H9 (cell line): ENCODE measurements at regions not wholly inside any gene's neighbourhood (a gene's known extent, or its start where the extent isn't known, plus 50 kb on each side); places are given as distances from the start of the nearest gene placed in this dataset.

Experiments used
- DNase-seq: peaks from one replicate; pipeline ENCODE4 v3.0.0-alpha.2; 2017
- H2AFZ ChIP-seq: one replicate; pipeline ENCODE4 v1.6.1; 2013; ENCODE audit warnings: mild to moderate bottlenecking, low read length, control low read depth, moderate library complexity
- H2AK5ac ChIP-seq: 2 replicates; pipeline ENCODE4 v1.6.1; 2013; ENCODE audit warnings: low read length, control low read depth, mixed read lengths; ENCODE audit not compliant: insufficient read length
- H2BK120ac ChIP-seq: one replicate; pipeline ENCODE4 v1.6.1; 2013; ENCODE audit warnings: low read depth, mild to moderate bottlenecking, low read length, control low read depth, inconsistent platforms; ENCODE audit not compliant: poor library complexity, severe bottlenecking
- H2BK12ac ChIP-seq: 2 replicates; pipeline ENCODE4 v1.6.1; 2013; ENCODE audit warnings: low read length, control low read depth, mixed read lengths, low read depth; ENCODE audit not compliant: insufficient read length
- H2BK15ac ChIP-seq: 2 replicates; pipeline ENCODE4 v1.6.1; 2013; ENCODE audit warnings: low read depth, low read length, control low read depth
- H2BK20ac ChIP-seq: one replicate; pipeline ENCODE4 v1.6.1; 2013; ENCODE audit warnings: low read depth, mild to moderate bottlenecking, low read length, control low read depth, inconsistent platforms; ENCODE audit not compliant: poor library complexity, severe bottlenecking
- H2BK5ac ChIP-seq: 2 replicates; pipeline ENCODE4 v1.6.1; 2013; ENCODE audit warnings: low read length, control low read depth, mixed read lengths; ENCODE audit not compliant: insufficient read length
- H3K14ac ChIP-seq: 2 replicates; pipeline ENCODE4 v1.6.1; 2013; ENCODE audit warnings: low read length, control low read depth; ENCODE audit not compliant: insufficient read depth
- H3K18ac ChIP-seq: 2 replicates; pipeline ENCODE4 v1.6.1; 2013; ENCODE audit warnings: low read depth, mild to moderate bottlenecking, mixed read lengths, low read length, control low read depth; ENCODE audit not compliant: insufficient read length
- H3K23ac ChIP-seq: 2 replicates; pipeline ENCODE4 v1.6.1; 2013; ENCODE audit warnings: low read length, control low read depth, mixed read lengths, low read depth; ENCODE audit not compliant: insufficient read length
- H3K23me2 ChIP-seq: 2 replicates; pipeline ENCODE4 v1.6.1; 2013; ENCODE audit warnings: low read depth, mild to moderate bottlenecking, mixed read lengths, low read length, control low read depth; ENCODE audit not compliant: insufficient read length, poor library complexity, severe bottlenecking
- H3K27ac ChIP-seq: 2 replicates; pipeline ENCODE4 v1.5.1; 2013; ENCODE audit warnings: low read length, control low read depth, mixed read lengths, low read depth; ENCODE audit not compliant: insufficient read length
- H3K27me3 ChIP-seq: 2 replicates; pipeline ENCODE4 v1.6.1; 2013; ENCODE audit warnings: low read length, control low read depth, inconsistent platforms; ENCODE audit not compliant: insufficient read depth
- H3K4ac ChIP-seq: 2 replicates; pipeline ENCODE4 v1.6.1; 2013; ENCODE audit warnings: low read depth, mild to moderate bottlenecking, control low read depth, inconsistent platforms, low read length, moderate library complexity
- H3K4me1 ChIP-seq: 2 replicates; pipeline ENCODE4 v1.6.1; 2013; ENCODE audit warnings: low read length, control low read depth, inconsistent platforms; ENCODE audit not compliant: insufficient read depth
- H3K4me2 ChIP-seq: 2 replicates; pipeline ENCODE4 v1.6.1; 2013; ENCODE audit warnings: low read length, control low read depth, mixed read lengths; ENCODE audit not compliant: insufficient read length, insufficient read depth
- H3K56ac ChIP-seq: 2 replicates; pipeline ENCODE4 v1.6.1; 2013; ENCODE audit warnings: low read depth, mild to moderate bottlenecking, mixed read lengths, low read length, control low read depth; ENCODE audit not compliant: insufficient read length
- H3K79me1 ChIP-seq: 2 replicates; pipeline ENCODE4 v1.6.1; 2013; ENCODE audit warnings: low read depth, mild to moderate bottlenecking, moderate library complexity, low read length, control low read depth, inconsistent platforms; ENCODE audit not compliant: insufficient read depth, poor library complexity, severe bottlenecking
- H3K79me2 ChIP-seq: 2 replicates; pipeline ENCODE4 v1.6.1; 2013; ENCODE audit warnings: low read length, control low read depth, inconsistent platforms; ENCODE audit not compliant: insufficient read depth
- H3K9ac ChIP-seq: 2 replicates; pipeline ENCODE4 v1.6.1; 2013; ENCODE audit warnings: low read length, control low read depth, mixed read lengths; ENCODE audit not compliant: insufficient read length; ENCODE audit errors: extremely low read depth
- H3K9me3 ChIP-seq: one replicate; pipeline ENCODE4 v1.6.1; 2013; ENCODE audit warnings: low read depth, low read length, inconsistent platforms; ENCODE audit not compliant: control insufficient read depth
- H3T11ph ChIP-seq: one replicate; pipeline ENCODE4 v1.6.1; 2013; ENCODE audit warnings: mild to moderate bottlenecking, low read length, control low read depth, inconsistent platforms
- H4K20me1 ChIP-seq: one replicate; pipeline ENCODE4 v1.6.1; 2013; ENCODE audit not compliant: control insufficient read depth, insufficient read length, insufficient read depth
- H4K5ac ChIP-seq: 2 replicates; pipeline ENCODE4 v1.6.1; 2013; ENCODE audit warnings: low read depth, mild to moderate bottlenecking, mixed read lengths, low read length, control low read depth; ENCODE audit not compliant: insufficient read length
- H4K8ac ChIP-seq: replicated peaks from 2 replicates; pipeline ENCODE4 v1.6.1; 2013; ENCODE audit warnings: low read length, control low read depth, mixed read lengths, low read depth; ENCODE audit not compliant: insufficient read length
- H4K91ac ChIP-seq: 2 replicates; pipeline ENCODE4 v1.6.1; 2013; ENCODE audit warnings: low read depth, mild to moderate bottlenecking, moderate library complexity, mixed read lengths, low read length, control low read depth; ENCODE audit not compliant: insufficient read length
- H3K27ac Mint-ChIP-seq, 3 experiments: 2 replicates in 2 of 3; 3 replicates in 1 of 3; pipeline ENCODE4 v1.8.0; 2020 to 2021; ENCODE audit warnings: mixed read lengths in 3 of 3, mild to moderate bottlenecking in 1 of 3, moderate library complexity in 1 of 3
- H3K27me3 Mint-ChIP-seq: 2 replicates; pipeline ENCODE4 v1.8.0; 2021; ENCODE audit warnings: low read depth, mild to moderate bottlenecking, moderate library complexity, mixed read lengths
- H3K36me3 Mint-ChIP-seq, 3 experiments: 2 replicates in 2 of 3; 3 replicates in 1 of 3; pipeline ENCODE4 v1.8.0; 2020 to 2021; ENCODE audit warnings: low read depth in 3 of 3, mixed read lengths in 3 of 3; ENCODE audit not compliant: insufficient read depth in 1 of 3
- H3K4me1 Mint-ChIP-seq, 2 experiments: 2 replicates each; pipeline ENCODE4 v1.8.0; 2020; ENCODE audit warnings: mixed read lengths in 2 of 2
- H3K4me3 Mint-ChIP-seq, 2 experiments: 2 replicates in 1 of 2; 3 replicates in 1 of 2; pipeline ENCODE4 v1.8.0; 2020 to 2021; ENCODE audit warnings: mild to moderate bottlenecking in 2 of 2, mixed read lengths in 2 of 2, moderate library complexity in 1 of 2
- H3K9me3 Mint-ChIP-seq, 2 experiments: 2 replicates in 1 of 2; 3 replicates in 1 of 2; pipeline ENCODE4 v1.8.0; 2020; ENCODE audit warnings: mild to moderate bottlenecking in 2 of 2, mixed read lengths in 2 of 2, moderate library complexity in 1 of 2
- WGBS: extraction: QIAGEN DNeasy Blood & Tissue Kit; methylation state at CpG from one replicate; pipeline ENCODE4 v1.1.7; 2013; ENCODE audit warnings: missing lambda C conversion rate, low lambda C conversion rate, mixed read lengths; ENCODE audit not compliant: insufficient read length; ENCODE audit errors: extremely low coverage; 5-methylcytosine and 5-hydroxymethylcytosine counted together
- TF ChIP-seq, protein P1 (sequence below): fragments of 200-600 bp; sonication (generic); conservative IDR thresholded peaks from 3 replicates; pipeline ENCODE4 v1.8.0; 2021; ENCODE audit warnings: antibody characterized with exemption, mild to moderate bottlenecking

- Histone ChIP-seq H3K79me1 (no peaks in the 10 kb centered on the region), H3K4me2 (no peak overlapping the region), H3K4ac (no peak overlapping the region), H2BK15ac (no peak overlapping the region), H3K27me3 (no peaks in the 10 kb centered on the region; the same call in 1 of the 2 replicates), H3K23ac (no peak overlapping the region), H2AK5ac (no peak overlapping the region), H3K4me1 (no peaks in the 10 kb centered on the region), H4K8ac (no peak overlapping the region), H3K23me2 (no peaks in the 10 kb centered on the region), H2BK12ac (no peak overlapping the region), H3K56ac (no peak overlapping the region), H3T11ph (no peak overlapping the region), H3K9ac (no peak overlapping the region), H2BK120ac (no peak overlapping the region), H4K91ac (no peak overlapping the region), H2BK5ac (no peak overlapping the region), H3K79me2 (no peaks in the 10 kb centered on the region), H2BK20ac (no peak overlapping the region), H3K27ac (no peak overlapping the region), H3K9me3 (no peaks in the 10 kb centered on the region), H3K18ac (no peak overlapping the region), H2AFZ (no peak overlapping the region), H4K20me1 (no peaks in the 10 kb centered on the region), H4K5ac (no peak overlapping the region), H3K14ac (no peak overlapping the region)
- TF ChIP-seq, protein P1, sequence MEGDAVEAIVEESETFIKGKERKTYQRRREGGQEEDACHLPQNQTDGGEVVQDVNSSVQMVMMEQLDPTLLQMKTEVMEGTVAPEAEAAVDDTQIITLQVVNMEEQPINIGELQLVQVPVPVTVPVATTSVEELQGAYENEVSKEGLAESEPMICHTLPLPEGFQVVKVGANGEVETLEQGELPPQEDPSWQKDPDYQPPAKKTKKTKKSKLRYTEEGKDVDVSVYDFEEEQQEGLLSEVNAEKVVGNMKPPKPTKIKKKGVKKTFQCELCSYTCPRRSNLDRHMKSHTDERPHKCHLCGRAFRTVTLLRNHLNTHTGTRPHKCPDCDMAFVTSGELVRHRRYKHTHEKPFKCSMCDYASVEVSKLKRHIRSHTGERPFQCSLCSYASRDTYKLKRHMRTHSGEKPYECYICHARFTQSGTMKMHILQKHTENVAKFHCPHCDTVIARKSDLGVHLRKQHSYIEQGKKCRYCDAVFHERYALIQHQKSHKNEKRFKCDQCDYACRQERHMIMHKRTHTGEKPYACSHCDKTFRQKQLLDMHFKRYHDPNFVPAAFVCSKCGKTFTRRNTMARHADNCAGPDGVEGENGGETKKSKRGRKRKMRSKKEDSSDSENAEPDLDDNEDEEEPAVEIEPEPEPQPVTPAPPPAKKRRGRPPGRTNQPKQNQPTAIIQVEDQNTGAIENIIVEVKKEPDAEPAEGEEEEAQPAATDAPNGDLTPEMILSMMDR: no peak
- DNase-seq: no peak
- no peak overlapping the region for H3K27ac Mint-ChIP-seq
- no CpG with 5 or more reads among the region's 6 CpGs for WGBS
- H3K4me3 Mint-ChIP-seq: no peak overlapping the region
- H3K36me3 Mint-ChIP-seq: no peaks in the 10 kb centered on the region
- H3K4me1 Mint-ChIP-seq: no peaks in the 10 kb centered on the region
- no peaks in the 10 kb centered on the region for H3K9me3 Mint-ChIP-seq
- H3K27me3 Mint-ChIP-seq: peaks cover 18% of the 10 kb centered on the region
Observed at GRCh38 chr2:239551206-239551605, 150.4 kb upstream of the HDAC4 start.
